T1000 (cell line): ENCODE measurements at regions not wholly inside any gene's neighbourhood (a gene's known extent, or its start where the extent isn't known, plus 50 kb on each side); places are given as distances from the start of the nearest gene placed in this dataset.
A peak's percentile ranks its signal among the peaks of the same experiment; 100 is the strongest.
"Not testable (repeated sequence)": the region's sequence is repeated elsewhere in the genome, so short reads cannot be mapped to it uniquely, and the experiment has no call there.

Source experiments
- DNase-seq: peaks from one replicate; lab custom pipeline; 2025; ENCODE audit warnings: mixed read lengths; lab: John Stamatoyannopoulos, UW

DNA sequence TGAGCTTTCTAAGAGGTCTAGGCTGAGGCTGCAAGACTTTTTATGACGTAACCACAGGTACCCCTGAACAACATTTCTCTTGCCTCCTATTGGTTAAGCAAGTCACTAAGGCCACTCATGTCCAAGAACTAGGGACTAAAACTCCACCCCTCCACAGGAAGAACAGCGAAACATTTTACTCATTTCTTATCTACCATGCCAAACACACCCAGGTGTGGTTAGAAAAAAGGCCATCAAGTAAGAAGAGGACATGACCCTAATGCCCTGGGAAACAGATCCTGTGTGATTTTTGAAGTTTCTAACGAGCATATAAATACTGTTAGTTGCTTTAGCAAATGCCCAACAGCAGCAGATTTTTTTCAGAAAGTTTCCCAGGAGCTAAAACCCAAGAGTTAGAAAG, 282.4 kb upstream of the DYNLRB2 start:
- DNase-seq: no peak

DNA sequence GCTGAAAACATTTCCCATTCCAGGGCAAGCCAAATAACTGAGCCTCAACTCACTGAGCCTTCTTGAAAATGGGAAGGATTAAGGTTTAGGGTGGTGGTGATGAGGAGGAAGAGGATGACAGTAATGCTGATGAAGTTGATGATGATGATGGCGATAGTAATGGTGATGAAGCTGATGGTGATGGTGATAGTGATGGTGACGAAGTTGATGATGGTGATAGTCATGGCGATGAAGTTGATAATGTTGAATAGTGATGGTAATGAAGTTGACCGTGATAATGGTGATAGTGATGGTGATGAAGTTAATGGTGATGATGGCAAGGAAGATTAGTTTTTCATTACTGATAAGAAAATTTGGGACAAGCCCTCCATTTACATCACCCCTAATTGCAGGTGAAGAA, 285.8 kb upstream of the DYNLRB2 start:
- no peak for DNase-seq

GRCh38 chr16:80253741-80254140, 287.1 kb upstream of the DYNLRB2 start:
- no peak for DNase-seq

DNA sequence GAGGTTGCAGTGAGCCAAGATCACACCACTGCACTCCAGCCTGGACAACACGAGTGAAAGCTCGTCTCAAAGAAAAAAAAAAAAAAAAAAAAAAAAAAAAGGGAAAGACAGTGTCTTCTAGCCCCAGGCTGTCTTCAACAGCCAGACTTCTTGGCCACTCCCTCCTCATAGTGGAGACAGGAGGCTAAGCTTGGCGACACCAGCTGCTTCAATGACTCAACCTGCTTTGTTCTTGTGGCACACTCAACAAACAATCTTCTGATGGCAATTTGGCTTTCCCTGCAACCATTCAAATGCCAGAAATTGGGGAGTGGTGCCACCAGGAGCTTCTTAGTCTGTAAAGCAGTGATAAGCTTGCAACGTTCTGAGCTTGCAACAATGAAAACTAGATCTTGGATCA, 290.4 kb upstream of the DYNLRB2 start:
- DNase-seq: no peak

- not testable (repeated sequence) for DNase-seq
Measured at GRCh38 chr16:80243303-80243702, 297.5 kb upstream of the DYNLRB2 start.

- not testable (repeated sequence) for DNase-seq
Measured at GRCh38 chr16:80242279-80242678, 298.5 kb upstream of the DYNLRB2 start.

GRCh38 chr16:80233097-80233835, 307.5 kb upstream of the DYNLRB2 start:
- no peak for DNase-seq

GRCh38 chr16:80231888-80232287, 308.9 kb upstream of the DYNLRB2 start:
- DNase-seq: peak; percentile 26

DNA sequence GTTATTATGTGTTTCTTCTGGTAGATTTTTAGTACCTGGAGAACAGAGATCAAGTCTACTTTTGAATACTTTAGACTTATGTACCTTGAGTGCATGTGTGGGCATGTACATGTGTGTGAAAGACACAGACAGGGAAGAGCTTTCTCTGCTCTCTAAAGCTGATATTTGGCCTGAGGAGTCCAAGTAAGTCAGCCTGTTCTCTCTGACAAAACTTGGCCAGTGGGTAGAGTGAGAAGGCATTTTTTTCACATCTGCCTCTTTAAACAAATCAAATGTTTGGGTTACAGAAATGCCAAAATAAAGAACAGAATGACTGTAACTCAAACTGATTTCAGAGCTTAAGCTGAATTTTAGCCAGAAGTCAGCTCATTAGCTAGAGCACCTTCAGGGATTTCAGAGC, 309.7 kb upstream of the DYNLRB2 start:
- DNase-seq: no peak

GRCh38 chr16:80230328-80231120, 310.3 kb upstream of the DYNLRB2 start:
- DNase-seq: no peak

- DNase-seq: no peak
Measured at GRCh38 chr16:80226499-80226898, 314.3 kb upstream of the DYNLRB2 start.

- no peak for DNase-seq
Measured at GRCh38 chr16:80210787-80211186, 330.0 kb upstream of the DYNLRB2 start.

- DNase-seq: no peak
Measured at GRCh38 chr16:80208743-80209142, 332.1 kb upstream of the DYNLRB2 start.

- no peak for DNase-seq
Measured at GRCh38 chr16:80208015-80208414, 332.8 kb upstream of the DYNLRB2 start.

GRCh38 chr16:80203821-80204220, 337.0 kb upstream of the DYNLRB2 start:
- no peak for DNase-seq

DNA sequence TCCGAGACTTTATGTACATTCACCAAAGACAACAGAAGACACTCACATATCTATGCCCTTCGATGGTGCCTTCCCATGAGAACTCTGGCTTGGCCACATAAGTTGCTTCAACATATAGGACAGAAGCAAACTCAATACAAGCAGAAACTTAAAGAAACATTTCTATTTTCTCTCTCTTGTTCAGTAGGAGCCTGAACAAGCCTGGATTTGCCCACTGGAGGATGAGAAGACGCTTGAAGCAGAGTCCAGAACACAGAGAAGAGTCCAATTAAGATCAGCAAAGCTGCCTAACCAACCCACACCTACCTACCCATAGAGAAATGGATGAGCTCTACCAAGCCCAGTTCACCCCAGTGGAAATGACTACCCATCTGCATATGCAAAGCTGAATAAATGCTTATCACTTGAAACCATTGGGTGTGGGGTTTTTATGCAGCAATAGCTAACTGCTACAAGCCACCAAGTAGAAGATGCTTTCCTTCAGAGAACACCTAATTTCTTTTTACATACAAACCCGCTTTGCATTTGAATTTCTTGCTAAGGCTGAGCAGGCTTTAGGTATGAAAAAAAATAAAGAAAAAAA, 337.9 kb upstream of the DYNLRB2 start:
- DNase-seq: no peak

- no peak for DNase-seq
Measured at GRCh38 chr16:80200079-80200478, 340.7 kb upstream of the DYNLRB2 start.

DNA sequence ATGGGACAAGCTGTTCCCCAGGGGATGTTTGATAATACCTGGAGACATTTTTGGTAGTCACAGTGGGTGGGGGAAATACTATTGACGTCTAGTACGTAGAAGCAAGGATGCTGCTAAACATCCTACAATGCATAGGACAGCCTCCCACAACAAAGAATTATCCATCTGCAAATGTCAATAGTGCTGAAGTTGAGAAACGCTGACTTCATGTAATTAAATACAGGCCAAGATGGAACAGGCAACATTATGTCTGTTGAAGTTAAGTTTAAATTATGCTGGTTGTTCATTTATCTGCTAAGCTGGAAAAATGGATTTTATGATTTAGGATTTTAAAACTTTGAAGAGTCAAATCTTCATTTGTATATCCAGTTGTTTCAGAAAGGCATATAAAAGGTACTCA, 341.2 kb upstream of the DYNLRB2 start:
- DNase-seq: no peak

GRCh38 chr16:80198311-80199299, 342.2 kb upstream of the DYNLRB2 start:
- DNase-seq: no peak

- peak; percentile 45 for DNase-seq
Measured at GRCh38 chr16:80197741-80198201, 343.0 kb upstream of the DYNLRB2 start.

DNA sequence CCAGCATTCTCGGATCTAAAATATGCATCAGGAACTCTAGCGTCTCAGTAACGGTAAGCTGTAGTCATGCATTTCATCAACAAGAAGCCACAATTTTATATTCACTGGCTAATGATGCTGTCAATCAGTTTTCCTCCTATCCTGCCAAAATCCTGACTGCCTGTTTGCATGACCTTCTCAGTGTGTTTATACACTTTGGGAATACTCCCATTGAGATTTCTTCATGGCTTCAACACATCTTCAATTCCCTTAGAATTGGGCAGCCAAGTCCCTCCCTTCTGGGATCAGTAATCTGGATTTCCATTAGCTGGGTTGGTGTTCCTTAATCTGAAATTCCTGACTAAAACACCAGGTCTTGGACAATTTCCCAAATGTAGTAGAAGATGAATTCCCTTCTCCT, 348.9 kb upstream of the DYNLRB2 start:
- DNase-seq: no peak
